GM18502 (cell line): ENCODE measurements at regions not wholly inside any gene's neighbourhood (a gene's known extent, or its start where the extent isn't known, plus 50 kb on each side); places are given as distances from the start of the nearest gene placed in this dataset.
"Not testable (repeated sequence)": the region's sequence is repeated elsewhere in the genome, so short reads cannot be mapped to it uniquely, and the experiment has no call there.

ENCODE experiments used
- ATAC-seq: cut with Tn5 transposase; IDR thresholded peaks from one replicate; pipeline ENCODE4 v1.9.1; 2021; ENCODE audit warnings: mild to moderate bottlenecking; ENCODE audit not compliant: unreplicated experiment, poor library complexity

DNA sequence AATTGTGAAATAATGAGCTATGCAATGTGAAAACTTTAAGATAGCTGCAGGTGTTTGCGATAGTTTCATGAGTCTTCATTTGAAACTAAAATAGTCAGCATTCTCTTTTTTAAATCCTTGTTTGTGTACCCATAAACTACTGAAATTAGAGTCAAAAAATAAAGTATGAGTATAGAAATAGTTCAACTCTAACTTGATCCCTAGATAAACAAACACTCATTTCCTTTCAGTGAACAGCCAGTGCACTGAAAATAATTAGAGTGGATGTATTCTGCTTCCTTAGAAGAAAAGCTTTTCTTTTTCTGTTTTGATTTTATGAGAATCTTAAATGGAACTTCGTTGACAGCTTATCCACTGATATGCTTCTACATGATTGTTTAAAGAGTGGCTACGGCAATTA, 1033.4 kb downstream of the SOCS6 start:
- no peak for ATAC-seq

DNA sequence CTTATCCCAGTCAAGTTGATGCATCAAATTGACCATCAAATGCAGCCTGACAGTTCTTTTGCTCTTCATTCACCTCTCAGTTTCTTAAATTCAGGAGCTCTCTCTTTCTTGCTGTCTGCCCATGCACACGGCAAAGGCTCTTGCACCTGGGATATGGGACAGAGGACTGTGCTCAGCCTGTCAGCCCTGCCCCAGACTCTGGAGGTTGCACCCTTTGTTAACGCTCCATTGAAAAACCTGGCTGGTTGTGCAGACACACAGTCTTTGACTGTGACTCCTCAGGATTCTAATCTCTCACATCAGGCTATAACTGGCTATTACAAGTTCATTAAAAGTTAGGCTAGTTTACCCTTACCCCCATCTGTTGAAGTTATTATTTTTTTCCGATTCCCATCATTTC, 1032.5 kb downstream of the SOCS6 start:
- no peak for ATAC-seq

DNA sequence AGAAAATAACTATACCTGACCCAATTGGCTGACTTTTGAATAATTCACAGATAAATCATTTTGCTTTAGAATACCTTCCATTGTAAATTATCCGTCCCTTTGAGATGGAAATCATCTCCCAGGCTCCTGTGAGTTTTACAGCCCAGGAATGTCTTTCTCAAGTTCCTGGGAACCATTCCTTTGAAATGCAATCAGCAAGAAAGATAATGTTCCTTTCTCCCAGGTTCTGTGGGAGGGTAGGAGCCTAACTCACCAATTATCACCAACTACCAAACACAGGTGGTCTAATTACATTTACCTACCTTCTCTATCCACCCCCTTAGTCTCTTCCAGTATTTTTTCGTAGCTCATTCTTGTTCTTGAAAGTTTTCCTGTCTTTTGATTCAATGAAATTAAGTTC, 1016.0 kb downstream of the SOCS6 start:
- no peak for ATAC-seq

DNA sequence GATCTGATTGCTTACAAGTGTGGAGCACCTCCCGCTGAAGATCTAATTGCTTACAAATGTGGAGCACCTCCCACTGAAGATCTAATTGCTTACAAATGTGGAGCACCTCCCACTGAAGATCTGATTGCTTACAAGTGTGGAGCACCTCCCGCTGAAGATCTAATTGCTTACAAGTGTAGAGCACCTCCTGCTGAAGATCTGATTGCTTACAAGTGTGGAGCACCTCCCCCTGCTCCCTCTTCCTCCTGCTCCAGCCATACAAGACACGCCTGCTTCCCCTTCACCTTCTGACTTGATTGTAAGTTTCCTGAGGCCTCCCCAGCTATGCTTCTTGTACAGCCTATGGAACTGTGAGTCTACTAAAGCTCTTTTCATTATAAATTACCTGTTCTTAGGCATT, 1014.9 kb downstream of the SOCS6 start:
- not testable (repeated sequence) for ATAC-seq

DNA sequence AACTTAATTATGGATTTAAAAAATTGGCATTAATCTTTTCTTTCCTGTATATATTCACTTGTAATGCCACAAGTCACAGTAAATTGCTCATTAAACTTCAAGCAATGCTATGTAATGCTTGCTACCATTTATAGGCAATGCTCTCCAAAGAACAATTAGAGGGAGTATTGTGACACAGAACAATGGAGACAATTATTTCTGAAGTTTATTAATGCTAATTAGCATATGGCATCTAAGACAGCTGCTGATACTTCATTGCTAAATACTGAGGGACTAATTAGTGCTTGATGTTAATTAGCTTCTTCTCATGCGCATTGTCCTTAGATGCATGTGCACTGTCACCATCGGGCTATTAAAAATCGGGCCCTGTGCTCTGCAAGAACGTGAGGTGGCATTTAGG, 1012.8 kb downstream of the SOCS6 start:
- ATAC-seq: no peak

DNA sequence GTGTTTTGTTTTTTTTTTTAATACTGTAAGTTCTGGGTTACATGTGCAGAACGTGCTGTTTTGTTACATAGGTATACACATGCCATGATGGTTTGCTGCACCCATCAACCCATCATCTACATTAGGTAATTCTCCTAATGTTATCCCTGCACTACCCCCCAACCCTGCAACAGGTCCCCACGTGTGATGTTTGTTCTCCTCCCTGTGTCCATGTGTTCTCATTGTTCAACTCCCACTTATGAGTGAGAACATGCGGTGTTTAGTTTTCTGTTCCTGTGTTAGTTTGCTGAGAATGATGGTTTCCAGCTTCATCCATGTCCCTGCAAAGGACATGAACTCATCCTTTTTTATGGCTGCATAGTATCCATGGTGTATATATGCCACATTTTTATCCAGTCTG, 1005.4 kb downstream of the SOCS6 start:
- not testable (repeated sequence) for ATAC-seq

DNA sequence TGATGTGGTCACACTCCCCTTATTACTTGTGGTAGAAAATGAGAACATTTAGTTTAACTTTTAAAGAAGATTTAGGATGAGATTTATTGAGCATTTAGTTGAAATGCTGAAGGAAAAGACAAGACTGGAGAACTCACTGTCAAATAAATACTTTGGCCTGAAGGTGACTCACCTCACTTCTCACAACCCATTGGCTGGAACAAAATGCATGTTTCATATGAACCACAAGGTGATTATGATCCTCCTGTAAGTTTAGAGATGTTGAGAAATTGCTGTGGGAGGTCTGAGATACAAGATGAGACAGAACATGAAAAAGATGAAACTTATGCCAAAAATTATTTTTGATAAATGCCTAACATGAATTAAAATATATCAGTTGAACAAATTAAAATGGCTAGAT, 1004.5 kb downstream of the SOCS6 start:
- ATAC-seq: no peak

DNA sequence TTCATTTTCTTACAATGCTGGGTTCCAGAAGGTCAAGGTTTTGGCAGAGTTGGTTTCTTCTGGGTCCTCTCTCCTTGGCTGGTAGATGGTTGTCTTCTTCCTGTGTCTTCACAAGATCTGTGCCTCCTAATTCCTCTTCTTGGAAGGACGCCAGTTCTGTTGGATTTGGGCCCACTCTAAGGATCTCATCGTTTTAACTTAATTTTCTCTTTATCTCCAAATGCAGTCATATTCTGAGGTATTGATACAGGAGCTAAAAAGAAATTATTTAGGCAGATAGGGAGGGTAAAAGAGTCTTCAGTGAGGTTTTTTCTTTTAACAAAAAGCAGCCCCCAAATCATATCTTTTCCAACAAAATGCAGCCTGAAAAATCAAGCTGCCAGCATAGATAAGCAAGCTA, 998.4 kb downstream of the SOCS6 start:
- no peak for ATAC-seq

DNA sequence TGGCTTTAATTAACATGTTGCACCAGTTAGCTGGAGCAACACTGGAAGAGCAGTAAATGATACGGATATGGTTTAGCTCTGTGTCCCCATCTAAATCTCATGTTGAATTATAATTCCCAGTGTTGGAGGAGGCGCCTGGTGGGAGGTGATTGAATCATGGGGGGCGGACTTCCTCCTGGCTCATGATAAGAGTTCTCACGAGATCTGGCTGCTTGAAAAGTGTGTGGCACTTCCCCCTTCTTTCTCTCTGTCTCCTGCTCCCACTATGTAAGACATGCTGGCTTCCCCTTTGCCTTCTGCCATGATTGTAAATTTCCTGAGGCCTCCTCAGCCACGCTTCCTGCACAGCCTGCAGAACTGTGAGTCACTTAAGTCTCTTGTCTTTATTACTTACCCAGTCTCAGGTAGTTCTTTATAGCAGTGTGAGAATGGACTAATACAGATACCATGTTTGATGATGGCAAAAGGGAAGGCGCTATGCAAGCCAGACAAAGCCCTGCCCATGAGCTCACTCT, 963.6 kb downstream of the SOCS6 start:
- ATAC-seq: no peak

DNA sequence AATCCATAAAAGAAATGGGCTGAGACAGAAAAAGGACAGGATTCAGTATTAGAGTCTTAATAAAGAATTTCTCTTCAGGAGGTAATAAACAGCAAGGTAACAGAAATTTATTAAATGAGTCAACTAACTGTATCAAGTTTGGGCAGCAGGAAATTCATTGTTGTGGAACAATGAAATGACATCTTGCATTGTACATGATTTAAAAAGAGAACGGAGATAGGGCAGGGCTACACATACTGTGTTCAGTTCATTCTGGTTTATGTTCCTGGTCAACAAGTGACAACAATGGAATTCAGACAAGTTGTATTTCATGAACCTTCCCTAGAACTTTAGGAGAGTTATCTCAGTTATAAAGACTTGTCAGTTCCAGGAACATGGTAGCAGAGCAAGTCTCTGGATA, 961.3 kb downstream of the SOCS6 start:
- ATAC-seq: no peak

DNA sequence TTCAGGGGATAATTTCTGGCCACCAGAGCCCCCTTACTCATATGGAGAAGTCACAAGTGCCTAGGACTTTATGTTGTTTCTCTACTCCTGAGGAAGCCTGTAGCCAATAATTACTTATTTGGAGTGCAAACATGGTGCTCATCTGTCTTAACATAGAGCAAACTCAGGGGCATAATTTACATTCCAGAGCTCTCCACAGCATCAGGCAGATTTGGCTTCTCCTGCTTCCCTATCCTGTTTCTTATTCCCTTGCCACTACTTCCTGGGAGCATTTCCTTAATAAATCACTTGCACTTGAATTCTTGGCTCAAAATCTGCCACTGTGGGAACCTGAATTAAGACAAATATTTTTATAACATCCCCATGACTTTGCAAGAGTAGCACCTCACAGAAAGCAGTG, 960.9 kb downstream of the SOCS6 start:
- ATAC-seq: no peak

DNA sequence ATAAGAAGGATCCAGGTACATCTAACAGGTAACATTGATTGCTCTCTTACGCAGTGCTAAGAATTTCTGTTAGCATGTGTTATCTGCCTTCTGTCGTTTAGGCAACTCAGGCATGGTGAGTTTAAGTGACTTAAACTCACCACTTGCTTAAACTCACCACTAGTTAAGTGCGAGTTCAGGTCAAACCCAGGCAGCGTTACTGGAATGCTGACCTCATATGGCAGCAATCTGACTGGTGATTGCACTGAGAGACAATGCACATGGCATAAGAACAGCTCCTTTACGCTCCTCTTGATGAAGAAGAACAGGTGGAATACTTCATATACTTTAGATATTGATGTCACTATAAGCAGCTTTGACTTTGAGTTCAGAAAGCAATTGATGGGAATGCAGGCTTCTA, 954.1 kb downstream of the SOCS6 start:
- no peak for ATAC-seq

DNA sequence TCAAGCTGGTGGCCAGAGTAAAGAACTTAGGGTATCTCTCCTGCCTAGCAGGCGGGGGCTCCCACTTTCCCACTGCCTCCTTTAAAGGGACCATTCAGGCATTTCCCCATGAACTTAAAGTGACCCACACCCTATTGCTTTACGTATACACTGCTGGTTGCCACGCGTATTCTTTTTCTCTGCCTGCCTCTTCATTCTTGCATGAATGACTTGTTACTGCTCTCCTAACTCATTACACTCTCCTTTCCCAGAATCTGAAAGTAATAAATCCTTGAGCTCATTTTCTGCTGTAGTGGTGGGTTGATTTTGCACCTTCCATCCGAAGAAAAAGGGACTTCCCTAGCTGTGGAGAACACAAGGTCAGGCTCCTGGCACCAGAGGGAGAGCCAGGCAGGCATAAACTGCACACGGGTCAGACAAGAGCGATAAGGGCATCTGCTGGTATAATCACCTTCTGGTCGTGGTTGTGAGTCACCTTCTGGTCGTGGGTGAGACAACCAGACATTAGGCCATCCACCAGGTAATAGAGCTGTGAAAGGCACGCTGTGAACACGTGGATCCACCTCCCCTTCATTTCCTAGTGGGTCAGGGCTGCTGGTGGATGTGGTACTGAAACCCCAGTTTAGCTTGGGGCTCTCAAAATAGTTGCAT, 950.3 kb downstream of the SOCS6 start:
- ATAC-seq: no peak

DNA sequence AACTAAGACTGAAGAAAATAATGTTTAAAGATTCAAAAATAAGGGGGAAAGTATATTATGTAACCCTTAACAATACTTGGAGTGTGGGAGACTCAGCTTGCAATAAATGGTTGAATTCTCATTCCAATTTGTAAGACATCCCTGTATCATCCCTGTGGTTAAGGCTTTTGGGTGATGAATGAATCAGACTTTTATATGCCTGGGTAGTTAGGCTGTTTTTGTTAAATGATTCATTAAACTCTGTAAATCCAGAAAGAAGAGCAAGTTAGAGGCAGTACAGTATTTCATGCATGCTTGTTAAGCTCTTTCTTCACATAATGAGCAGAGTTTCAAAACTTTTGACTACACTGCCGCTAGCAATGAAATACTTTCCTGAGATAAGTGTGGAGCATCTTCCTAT, 948.8 kb downstream of the SOCS6 start:
- ATAC-seq: no peak

DNA sequence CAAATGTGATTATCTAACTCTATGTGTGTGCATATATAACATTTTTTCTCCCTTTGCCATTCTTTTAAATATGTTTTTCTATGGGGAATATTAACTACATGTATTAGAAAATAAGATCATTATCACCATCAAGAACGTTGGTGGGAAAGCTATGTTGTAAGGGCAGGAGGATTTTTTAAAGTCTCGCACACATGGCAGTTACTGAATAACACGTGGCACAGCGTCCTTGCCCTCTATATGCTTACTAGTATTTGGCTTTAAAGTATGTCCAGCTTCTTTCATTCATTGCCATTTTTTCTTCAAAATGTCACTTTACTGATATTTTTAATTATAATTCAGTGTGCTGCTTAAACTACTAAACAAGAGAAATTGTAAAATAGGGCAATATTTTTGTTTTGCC, 944.3 kb downstream of the SOCS6 start:
- no peak for ATAC-seq

DNA sequence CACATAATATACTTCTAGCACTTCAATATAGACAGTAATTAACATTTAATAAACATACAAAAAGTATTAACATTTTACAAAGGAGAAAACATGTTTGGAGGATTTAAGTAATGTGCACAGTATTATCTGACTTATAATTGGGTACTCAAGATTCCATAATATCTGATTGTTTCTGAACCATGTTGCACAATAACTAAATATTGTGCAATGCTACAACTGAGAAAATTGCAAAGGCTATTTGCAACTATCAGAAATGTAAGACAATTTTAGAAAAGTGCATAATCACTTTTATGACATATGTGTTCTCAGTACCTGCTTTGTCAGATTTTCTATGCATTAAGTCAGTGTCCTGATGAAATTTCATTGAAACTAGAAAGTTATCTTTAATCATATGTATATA, 934.6 kb downstream of the SOCS6 start:
- no peak for ATAC-seq

DNA sequence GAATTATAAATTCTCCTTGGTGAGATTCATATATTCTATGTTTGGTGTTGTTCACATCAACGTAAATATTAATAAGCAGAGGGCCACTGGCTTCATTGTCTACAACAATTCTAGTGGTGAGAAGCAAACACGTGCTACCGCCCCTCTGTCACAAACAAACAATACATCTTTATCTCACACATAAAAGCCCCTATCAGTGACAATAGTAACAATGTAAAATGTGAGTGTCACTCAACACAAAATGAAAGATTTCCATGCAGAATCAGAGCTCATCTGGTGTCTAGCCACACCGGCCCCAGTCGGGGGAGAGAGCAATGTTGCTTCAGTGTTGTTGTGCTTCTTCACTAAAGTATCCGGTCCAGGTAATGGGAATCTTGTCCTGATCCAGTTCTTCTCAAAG, 932.6 kb downstream of the SOCS6 start:
- no peak for ATAC-seq

DNA sequence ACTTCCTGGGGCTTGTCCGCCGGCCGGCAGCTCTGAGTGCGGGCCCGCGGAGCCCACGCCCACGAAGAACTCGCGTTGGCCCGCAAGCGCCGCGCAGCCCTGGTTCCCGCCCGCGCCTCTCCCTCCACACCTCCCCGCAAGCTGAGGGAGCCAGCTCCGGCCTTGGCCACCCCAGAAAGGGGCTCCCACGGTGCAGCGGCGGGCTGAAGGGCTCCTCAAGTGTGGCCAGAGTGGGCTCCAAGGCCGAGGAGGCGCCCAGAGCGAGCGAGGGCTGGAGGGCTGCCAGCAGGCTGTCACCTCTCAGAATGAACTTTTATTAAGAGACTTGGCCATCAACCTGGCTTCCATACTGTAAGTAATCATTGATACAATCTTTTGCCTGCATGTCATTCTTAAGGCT, 923.9 kb downstream of the SOCS6 start:
- not testable (repeated sequence) for ATAC-seq

DNA sequence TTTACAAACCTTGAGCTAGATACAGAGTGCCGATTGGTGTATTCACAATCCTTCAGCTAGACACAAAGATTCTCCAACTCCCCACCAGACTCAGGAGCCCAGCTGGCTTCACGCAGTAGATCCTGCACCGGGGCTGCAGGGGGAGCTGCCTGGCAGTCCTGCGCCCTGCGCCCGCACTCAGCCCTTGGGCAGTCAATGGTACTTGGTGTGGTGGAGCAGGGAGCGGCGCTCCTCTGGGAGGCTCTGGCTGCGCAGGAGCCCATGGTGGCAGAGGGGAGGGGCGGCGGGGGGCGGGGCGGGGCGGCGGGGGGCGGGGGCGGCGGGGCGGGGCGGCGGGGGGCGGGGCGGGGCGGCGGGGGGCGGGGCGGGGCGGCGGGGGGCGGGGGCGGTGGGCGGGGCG, 923.4 kb downstream of the SOCS6 start:
- no peak for ATAC-seq

DNA sequence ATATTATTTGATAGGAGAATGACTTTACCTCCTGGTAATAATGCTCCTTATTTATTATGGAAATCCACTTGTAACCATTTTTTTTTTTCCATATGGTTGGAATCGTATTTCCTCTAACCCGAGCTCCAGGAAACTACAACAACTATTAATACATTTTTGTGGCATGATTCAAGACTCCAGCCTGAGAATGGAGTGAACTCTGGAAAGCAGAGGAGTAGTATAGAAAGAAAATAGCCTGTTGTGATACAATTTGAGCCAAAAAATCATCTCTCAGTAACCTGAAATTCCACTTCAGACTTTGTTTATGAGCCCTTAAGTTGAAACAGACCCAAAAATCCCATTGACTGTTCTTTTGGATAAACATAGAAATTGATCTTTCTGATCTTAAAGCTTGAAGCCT, 921.1 kb downstream of the SOCS6 start:
- ATAC-seq: no peak

DNA sequence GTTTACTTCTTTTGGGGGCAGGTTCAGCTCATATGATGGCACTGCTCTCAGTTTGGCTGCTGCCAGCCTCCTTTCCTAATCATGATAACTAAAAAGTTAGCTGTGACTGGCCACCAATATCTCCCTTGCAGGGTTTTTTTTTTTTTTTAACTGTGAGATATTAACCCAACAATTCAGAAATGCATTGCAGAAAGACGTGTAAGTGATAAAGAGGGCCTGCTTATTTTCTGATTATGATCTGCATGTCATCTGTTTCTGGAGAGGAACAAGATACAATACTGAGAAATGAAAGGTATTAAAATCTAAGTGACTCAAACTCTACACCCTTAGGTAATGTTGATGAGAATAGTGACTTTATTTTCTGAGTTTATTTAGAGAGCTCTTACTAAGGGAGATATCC, 905.6 kb downstream of the SOCS6 start:
- no peak for ATAC-seq

DNA sequence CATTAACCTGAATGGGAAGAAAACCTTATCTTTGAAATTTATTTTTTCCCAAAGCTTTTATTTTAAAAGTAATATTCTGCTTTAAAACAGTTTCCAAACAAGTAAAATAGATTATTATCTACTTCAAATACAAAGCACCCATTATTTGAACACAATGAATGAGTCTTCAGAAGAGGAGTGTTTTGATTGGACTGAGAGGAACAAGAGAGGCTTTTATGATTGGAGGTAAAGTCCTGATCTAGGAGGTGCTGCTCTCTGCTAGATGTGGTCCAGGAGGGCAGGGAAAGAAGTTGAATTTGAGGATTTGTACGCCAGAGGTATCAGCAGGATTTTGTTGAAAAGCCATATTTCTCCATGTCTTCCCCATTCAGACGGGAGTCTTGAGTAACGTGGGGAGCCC, 900.7 kb downstream of the SOCS6 start:
- ATAC-seq: no peak
